GM21515 (cell line): ENCODE measurements at regions not wholly inside any gene's neighbourhood (a gene's known extent, or its start where the extent isn't known, plus 50 kb on each side); places are given as distances from the start of the nearest gene placed in this dataset.
"Not testable (repeated sequence)": the region's sequence is repeated elsewhere in the genome, so short reads cannot be mapped to it uniquely, and the experiment has no call there.

Experiments used
- ATAC-seq: cut with Tn5 transposase; IDR thresholded peaks from one replicate; pipeline ENCODE4 v1.9.1; 2021; ENCODE audit not compliant: unreplicated experiment

DNA sequence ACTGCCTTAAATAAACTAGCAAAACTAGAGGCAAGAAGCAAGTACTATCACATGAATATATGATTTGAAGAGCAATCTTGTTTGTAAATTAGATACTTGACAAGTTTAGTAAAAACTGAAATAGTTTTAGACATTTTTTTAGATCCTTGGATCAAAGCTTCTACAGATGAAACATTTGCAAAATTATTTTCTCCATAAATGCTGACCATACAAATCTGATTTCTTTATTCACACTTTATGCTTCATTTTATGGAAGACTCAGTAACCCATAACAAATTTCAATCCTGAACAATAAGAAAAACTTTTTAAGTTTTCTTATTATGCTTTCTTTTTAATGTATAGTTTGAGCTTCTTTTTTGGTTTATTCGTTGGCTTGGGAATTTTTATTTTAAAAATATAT is 750.2 kb upstream of the SLITRK5 start:
- no peak for ATAC-seq

DNA sequence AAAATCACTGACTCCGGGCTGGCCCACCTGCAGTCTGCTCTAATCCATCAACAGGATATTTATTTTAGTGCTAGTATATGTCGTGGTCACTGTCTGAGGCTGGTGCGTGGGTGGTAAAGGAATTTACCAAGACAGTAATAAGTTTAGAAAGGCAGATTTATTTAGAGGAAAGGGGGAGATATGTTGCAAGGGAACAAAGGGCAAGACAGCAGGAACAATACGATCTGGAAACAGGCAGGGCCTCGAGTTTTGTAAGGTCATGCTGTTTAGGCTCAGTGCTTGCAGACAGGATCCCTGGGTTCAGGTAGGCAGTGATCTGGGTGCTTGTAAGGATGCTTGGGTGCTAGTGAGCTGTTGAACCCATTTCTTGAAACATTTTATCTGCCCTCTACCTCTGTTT is 748.2 kb upstream of the SLITRK5 start:
- ATAC-seq: no peak

DNA sequence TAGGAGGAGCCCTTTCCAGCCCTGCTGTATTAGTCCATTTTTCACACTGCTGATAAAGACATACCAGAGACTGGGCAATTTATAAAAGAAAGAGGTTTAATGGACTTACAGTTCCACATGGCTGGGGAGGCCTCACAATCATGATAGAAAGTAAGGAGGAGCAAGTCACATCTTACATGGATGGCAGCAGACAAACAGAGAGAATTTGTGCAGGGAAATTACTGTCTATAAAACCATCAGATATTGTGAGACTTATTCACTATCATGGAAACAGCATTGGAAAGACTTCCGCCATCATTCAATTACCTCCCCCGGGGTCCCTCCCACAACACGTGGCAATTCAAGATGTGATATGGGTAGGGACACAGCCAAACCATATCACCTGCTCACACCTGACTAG is 744.3 kb upstream of the SLITRK5 start:
- not testable (repeated sequence) for ATAC-seq

DNA sequence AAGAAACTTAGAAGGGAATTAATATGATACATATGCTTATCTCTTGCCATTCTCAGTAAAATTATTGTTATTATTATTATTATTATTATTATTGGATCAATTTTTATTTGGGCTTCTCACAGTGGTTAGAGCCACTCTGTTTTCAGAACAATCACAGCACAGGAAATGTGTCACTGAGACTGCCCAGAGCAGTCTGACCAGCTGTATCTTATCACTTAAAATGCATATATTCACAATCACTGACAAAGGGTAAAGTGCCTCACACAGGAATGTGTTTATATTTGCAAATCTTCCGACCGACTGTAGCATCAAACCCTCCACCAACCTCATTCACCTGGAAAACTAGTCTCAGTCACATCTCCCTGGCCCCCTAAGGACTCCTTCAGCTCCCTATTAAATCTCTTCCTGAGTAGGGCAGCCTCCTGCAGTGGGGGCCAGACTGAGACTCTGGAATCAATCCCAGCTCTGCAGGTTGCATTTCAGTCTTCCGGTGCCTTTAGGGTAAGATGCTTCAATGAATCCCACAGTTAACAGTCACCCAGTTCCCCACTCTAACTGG is 738.3 kb upstream of the SLITRK5 start:
- no peak for ATAC-seq

DNA sequence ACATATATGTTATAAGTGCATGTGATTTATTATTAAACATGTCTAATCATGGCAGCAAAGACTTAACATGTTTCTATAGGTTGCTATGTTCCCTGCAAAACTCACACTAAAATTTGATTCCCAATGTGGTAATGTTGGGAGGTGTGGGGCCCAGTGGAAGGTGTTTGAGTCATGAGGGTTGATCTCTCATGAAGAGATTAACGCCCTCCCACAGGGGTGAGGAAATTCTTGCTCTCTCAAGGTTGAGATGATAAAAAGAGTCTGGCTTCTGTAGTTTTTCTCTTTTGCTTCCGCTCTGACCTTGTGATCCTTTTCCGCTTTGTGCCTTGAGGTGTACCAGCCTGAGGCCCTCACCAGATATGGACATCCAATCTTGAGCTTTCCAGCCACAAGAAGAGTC is 737.5 kb upstream of the SLITRK5 start:
- no peak for ATAC-seq

DNA sequence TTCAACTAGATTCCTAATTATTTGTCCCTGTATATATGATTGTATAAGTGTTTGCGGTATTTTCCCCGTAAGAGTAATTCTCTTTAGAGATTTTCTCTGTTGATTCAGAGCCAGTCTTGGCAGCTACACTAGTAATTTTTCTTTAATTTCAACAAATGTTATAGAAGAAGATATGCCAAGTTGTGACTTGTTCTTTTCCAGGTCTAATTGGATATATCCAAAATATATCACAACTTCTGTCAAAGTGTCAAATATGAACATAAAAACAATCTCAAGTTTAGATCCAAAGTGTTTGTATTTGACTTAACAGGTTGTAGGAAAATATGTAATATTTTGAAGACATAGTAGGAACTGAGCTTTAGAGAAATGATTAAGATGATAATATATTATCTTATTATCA is 733.9 kb upstream of the SLITRK5 start:
- ATAC-seq: no peak

DNA sequence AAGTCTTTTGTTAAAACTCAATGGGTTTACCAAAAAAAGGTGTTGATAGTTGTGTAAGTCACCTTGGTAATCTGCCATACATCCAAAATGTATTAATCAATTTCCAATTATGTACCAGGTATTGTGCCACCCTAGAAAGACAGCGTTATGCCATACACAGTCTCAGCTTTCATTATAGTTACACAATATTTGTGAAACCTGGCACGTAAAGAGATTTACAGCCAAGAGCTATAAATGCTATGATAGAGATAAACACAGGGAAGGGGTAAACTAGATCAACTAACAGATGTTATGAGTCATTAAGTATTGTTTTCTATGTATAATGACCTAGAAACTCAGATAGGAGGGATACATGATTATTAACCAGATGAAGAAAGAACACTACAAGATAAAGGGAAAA is 725.6 kb upstream of the SLITRK5 start:
- no peak for ATAC-seq

DNA sequence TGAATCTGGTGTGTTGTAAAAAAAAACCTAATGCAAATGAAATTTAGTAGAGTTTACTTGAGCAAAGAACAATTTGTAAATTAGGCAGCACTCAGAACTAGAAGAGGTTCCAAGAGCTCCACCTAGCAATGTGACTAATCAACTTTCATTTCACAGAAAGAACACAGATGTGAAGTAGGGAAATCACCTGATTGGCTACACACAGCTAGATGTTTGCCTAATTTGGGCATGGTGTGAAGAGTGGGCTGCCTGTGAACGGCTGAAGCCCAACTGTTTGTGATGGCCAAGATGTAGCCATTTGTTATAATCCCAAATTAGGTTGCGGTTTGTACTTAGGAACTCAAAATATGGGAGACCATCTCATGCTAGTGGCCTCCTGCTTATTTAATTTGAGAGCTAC is 724.4 kb upstream of the SLITRK5 start:
- ATAC-seq: no peak

DNA sequence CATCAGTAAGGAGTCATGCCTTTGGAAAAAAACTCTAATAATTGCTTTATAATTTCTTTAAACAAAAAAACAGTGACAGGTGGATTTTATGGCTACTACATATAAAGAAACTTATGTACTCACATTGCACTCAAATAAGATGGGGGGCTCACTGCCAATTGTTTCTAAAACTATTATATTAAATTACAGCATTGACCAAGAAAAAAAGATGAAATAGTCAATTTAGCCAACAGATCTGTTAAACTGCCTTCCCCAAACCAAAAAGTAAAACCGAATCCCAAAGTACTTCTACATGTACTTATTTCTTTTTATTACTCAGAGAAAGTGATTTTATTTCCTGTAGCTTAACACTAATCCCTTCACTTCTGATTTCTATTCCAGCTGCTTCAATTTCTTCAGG is 716.8 kb upstream of the SLITRK5 start:
- ATAC-seq: no peak

DNA sequence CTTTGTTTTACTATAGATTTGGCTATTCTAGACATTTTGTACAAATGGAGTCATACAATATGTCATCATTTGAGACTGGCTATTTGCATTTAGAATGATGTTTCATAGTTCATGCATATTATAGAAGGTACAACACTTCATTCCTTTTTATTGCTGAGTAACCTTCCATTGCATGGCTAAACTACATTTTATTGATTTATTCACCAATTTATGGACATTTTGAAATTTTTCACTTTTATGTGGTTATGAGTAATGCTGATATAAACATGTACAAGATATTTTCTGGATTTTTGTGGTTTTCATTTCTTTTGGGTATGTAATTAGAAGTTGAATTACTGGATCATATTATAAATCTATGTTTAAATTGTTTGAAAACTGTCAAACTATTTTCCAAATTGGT is 710.3 kb upstream of the SLITRK5 start:
- ATAC-seq: no peak

DNA sequence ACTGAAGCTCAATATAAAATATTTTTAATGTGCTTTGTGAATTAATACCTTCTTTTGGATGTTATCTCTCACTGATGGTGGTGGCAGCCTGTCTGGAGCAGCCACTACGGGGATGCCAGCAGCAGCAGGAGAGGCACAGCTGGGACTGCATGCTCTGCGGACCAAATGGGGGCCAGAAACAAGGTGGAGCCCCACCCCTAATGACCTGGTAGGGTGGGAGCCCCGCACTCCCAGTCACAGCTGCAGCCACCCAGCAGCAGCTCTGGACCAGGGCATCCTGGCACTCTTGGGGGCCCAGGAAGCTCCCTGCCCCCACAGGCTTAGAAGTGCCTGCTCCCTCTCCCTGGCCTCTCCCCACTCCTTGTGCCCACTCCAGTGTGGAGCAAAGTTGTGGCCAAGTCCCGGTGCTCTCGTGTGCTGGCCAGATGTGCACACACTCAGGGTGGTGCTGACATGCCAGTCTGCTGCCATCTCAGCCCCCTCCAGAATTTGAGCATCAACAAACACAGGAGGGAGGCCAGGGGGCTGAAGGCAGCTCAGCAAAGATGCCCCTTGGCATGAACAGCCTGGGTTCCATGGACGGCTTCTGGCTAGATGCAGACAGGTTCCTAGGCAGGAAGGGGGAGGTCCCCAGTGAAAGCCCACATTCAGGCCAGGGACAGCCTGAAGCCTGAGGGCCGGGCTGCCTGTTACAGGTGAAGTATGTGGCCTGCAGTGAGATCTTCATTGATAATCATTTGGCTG is 696.7 kb upstream of the SLITRK5 start:
- no peak for ATAC-seq

DNA sequence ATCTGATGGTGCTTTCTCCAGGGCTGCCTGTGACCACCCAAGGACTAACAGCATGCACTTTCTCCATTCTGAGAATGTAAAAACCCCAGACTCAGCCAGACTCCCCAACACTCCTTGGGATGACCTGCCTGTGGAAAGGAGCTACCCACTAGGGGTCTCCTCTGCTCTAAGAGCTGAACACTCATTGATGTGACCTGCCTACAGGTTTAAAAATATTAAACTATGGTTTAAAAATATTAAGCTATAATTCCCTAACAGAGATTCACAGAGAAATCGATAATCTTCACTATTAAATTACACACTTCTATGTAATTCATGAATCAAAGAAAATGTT is 696.2 kb upstream of the SLITRK5 start:
- ATAC-seq: no peak

DNA sequence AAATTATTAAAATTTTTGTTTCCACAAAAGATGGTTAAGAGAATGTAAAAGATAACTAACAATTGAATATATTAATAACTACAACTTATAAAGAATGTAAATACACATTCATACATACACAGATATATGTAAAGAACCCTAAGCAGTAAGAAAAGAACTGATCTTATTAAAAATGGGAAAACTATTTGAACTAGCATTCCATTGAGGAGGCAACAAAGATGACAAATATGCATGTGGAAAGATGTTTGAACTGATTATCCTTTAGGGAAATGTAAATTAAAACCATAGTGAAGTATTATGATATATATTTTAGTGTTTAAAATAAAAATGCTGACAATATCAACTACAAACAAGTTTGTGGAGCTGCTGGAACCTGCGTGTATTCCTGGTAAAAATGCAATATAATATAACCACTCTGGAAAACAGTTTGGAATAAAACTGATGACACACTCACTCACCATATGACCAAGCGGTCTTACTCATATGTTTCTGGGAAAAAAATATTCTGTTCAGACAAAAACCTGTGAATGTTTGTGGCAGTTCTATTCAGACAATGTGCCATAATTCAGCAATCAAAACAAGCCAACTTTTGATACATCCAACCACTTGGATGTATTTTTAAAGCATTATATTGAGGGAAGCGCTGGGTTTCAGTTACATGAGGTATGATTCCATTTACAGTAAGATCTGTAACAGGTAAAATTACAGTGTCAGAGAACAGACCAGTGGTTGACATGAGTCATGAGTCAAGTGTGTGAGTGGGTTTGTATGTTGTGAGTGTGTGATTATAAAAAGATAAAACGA is 694.4 kb upstream of the SLITRK5 start:
- no peak for ATAC-seq

DNA sequence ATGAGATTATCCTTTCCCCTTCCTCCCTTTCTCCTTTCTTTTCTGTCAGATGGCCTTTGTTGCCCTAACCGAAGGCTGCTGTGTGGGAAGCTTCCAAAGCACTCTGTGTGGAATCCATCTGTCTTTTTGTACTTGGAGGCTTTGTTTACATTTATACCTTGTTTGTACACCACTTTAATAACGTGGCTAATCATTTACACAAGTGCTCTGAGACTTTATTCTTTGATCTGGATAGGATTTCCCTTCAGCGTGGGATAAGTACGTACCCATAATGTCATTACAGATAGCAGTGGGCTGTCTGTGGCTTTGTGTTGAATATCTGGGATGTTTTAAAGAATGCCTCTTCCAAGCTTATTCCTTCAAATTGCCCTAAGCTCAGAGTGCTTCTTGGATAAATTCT is 684.7 kb upstream of the SLITRK5 start:
- ATAC-seq: no peak

DNA sequence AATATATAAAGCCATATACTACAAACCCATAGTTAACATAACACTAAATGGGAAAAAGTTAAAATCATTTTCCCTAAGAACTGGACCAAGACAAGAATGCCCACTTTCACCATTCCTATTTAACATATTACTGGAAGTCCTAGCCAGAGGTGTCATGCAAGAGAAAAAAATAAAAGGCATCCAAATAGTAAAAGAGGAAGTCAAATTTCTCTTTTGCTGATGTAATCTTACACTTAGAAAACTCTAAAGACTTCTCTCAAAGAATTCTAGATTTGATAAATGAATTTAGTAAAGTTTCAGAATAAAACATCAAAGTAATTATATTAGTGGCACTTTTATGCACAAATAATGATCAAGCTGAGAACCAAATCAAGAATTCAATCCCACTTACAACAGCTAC is 678.9 kb upstream of the SLITRK5 start:
- ATAC-seq: no peak

DNA sequence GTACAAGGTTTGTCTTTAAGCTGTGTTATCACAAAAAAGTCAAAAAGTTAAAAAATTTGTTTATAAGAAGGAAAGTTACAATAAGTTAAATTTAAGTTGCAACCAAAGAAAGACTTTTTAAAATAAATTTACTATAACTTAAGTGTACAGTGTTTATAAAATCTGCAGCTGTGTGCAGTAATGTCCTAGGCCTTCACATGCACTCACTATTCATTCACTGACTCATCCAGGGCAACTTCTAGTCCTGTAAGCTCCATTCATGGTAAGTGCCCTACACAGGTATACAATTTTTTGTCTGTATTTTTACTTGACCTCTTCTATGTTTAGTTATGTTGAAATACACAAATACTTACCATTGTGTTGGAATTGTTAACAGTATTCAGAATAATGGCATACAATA is 667.9 kb upstream of the SLITRK5 start:
- ATAC-seq: no peak

DNA sequence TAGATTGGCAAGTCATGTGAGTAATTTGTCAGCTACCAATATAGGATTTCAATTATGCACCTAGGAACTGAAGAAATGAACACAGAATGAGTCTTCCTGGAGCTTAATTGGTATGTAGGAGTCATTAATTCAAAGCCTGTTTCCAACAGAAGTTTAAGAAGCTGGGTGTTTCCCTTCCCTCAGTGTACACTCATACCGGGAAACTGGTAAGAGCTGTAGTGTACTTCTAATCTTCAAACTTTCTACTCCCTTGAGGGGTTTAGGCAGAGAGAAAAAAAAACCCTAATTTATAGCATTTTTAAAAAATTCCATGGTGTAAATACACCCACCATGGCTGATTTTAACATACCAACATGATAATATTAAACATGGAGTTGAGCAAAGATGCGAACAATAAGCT is 665.7 kb upstream of the SLITRK5 start:
- ATAC-seq: no peak

DNA sequence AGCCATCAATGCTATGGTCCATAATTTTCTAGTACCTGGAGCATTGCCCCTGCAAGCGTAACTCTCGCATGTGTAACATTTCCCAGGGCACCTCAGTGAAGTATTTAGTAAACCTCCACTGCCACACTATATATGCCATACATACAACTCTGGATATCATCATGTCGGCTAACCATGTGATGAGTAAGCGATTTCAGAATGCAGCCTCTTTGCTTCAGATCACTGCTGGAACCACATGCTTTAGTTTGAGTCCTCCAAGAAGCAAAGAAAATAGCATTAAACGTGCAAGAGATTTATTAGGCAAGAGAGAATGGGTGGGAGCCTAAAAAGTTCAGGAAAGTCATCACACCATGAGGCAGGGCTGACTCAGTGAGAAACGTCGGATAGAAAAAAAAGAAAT is 635.6 kb upstream of the SLITRK5 start:
- ATAC-seq: no peak

DNA sequence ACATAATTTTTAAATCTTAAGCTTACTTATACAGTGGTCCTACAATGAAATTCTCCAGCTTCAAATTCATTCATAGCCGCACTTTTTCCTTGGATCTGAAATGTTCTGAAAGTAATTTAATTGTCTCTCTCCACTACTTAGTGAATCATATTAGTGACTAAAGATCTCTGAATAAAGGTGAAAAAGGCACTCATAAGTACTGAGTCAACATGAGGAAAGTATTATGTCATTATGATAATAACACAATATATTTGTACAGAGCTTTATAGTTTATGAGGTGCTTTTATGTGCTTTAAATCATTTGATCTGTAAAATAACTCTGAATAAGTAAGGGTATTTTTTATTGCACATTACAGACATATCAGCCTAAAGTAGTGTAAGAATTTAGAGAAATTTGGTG is 628.2 kb upstream of the SLITRK5 start:
- ATAC-seq: no peak

DNA sequence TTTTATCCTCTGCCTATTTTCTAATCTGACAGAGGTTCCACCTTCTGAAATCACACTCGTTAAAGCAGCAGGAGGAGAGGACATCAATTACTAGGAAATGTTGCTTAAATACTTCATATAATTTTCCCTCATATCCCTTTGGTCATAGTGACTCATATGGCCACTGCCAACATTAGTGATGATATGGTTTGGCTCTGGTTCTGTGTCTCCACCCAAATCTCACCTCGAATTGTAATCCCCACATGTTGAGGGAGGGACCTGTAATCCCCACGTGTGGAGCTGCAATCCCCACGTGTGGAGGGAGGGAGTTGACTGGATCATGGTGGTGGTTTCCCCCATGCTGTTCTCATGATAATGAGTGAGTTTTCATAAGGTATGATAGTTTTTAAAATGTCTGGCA is 618.4 kb upstream of the SLITRK5 start:
- ATAC-seq: no peak

DNA sequence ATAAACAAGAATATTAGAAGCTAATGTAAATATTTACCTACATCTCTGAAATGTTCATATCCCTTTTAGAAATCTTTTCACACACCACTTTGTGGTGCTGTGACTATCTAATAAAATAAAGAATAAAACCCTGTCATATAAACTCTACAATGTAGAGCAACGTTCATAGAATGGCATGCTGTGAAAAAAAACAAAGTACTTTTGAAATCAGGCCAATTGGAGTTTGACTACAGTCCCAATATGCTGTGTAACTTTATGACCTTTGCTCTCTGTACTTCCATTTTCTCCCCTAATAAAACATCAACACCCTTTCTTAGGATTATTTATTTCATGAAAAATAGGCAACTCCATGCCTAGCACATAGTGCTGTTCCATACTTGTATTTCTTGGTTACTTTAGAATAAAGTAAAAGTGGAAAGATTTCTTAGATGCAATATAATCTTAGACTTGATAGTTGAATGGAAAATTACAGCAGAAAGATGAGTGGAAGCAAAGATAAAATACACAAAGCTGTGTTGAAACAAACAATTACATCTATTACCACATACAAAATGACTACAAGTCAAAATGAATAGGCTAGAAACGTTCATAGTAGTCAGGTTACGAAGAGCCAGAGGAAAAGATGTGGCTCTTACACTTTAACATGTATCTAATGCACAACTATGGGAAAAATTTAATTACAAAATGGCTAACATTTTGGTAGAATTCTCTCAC is 613.2 kb upstream of the SLITRK5 start:
- ATAC-seq: no peak

DNA sequence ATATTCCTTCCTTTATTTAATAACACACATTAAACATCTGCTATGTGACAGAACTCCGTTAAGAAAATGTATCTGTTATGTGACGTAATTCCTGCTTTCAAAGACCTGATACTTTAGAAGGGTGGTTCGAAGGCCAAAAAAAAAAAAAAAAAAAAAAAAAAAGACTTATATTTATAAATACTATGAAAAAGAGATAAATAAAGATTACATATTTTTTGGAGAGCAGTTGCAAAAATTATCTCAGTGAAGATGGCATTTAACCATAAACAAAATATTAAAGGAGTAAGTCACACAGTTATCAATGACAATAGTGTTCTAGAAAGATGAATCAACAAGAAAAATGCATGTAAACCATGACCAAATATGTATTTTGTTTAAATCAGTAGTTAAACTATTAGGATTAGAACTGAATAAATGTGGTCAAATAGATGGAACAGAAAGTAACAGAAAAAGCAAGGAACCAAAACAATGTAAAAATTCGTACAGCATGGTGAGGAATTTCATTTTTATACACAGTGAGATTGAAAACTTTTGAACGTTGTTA is 612.3 kb upstream of the SLITRK5 start:
- no peak for ATAC-seq
